GM21360 (cell line): ENCODE measurements at regions not wholly inside any gene's neighbourhood (a gene's known extent, or its start where the extent isn't known, plus 50 kb on each side); places are given as distances from the start of the nearest gene placed in this dataset.
"Not testable (repeated sequence)": the region's sequence is repeated elsewhere in the genome, so short reads cannot be mapped to it uniquely, and the experiment has no call there.

Experiments used
- ATAC-seq: cut with Tn5 transposase; IDR thresholded peaks from one replicate; pipeline ENCODE4 v1.9.1; 2021; ENCODE audit warnings: mild to moderate bottlenecking, moderate library complexity; ENCODE audit not compliant: unreplicated experiment

- ATAC-seq: no peak
Measured at GRCh38 chr21:7916329-7917303, 2604.8 kb upstream of the TPTE start.

- ATAC-seq: no peak
Measured at GRCh38 chr21:7917729-7918128, 2603.7 kb upstream of the TPTE start.

- ATAC-seq: peak; percentile 92
Measured at GRCh38 chr21:7925918-7926582, 2595.3 kb upstream of the TPTE start.

- ATAC-seq: not testable (repeated sequence)
Measured at GRCh38 chr21:7928528-7928927, 2592.9 kb upstream of the TPTE start.

GRCh38 chr21:7929586-7929985 is 2591.8 kb upstream of the TPTE start:
- ATAC-seq: not testable (repeated sequence)

GRCh38 chr21:7930445-7930844 is 2590.9 kb upstream of the TPTE start:
- not testable (repeated sequence) for ATAC-seq

- not testable (repeated sequence) for ATAC-seq
Measured at GRCh38 chr21:7932113-7932512, 2589.3 kb upstream of the TPTE start.

GRCh38 chr21:7932834-7933233 is 2588.5 kb upstream of the TPTE start:
- not testable (repeated sequence) for ATAC-seq

GRCh38 chr21:7933923-7934322 is 2587.5 kb upstream of the TPTE start:
- no peak for ATAC-seq

GRCh38 chr21:7937297-7937696 is 2584.1 kb upstream of the TPTE start:
- ATAC-seq: not testable (repeated sequence)

- ATAC-seq: not testable (repeated sequence)
Measured at GRCh38 chr21:7938223-7938622, 2583.2 kb upstream of the TPTE start.

GRCh38 chr21:7941432-7941831 is 2580.0 kb upstream of the TPTE start:
- ATAC-seq: not testable (repeated sequence)

GRCh38 chr21:7942219-7942618 is 2579.2 kb upstream of the TPTE start:
- ATAC-seq: not testable (repeated sequence)

- ATAC-seq: not testable (repeated sequence)
Measured at GRCh38 chr21:7943534-7943933, 2577.8 kb upstream of the TPTE start.

GRCh38 chr21:7947422-7947821 is 2574.0 kb upstream of the TPTE start:
- ATAC-seq: no peak

GRCh38 chr21:7948727-7949126 is 2572.7 kb upstream of the TPTE start:
- not testable (repeated sequence) for ATAC-seq

GRCh38 chr21:7949882-7950281 is 2571.5 kb upstream of the TPTE start:
- ATAC-seq: not testable (repeated sequence)

GRCh38 chr21:7951854-7952519 is 2569.4 kb upstream of the TPTE start:
- no peak for ATAC-seq

GRCh38 chr21:7952648-7953047 is 2568.7 kb upstream of the TPTE start:
- ATAC-seq: no peak

- ATAC-seq: no peak
Measured at GRCh38 chr21:7953058-7953457, 2568.3 kb upstream of the TPTE start.

- ATAC-seq: not testable (repeated sequence)
Measured at GRCh38 chr21:7955358-7956073, 2565.9 kb upstream of the TPTE start.
